ENCODE measurements at regions not wholly inside any gene's neighbourhood (a gene's known extent, or its start where the extent isn't known, plus 50 kb on each side); places are given as distances from the start of the nearest gene placed in this dataset.

DNA sequence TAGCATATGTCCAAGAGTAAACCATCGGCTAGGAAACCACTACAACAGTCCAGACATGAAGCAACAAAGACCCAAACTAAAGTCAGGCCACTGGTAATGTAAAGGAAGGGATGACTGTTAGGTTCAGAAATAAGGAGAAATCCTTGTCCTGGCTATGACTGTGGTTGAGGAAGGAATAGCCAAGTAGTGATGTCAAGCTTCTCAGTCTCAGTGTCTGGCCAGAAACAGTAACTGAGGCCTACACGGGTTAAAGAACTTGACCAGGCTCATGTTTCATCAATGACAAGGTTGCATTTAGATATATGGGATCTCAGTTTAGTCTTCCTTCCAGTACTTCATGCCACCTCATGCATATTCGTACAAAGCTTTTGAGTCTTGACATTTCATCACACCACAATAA, 162.0 kb downstream of the ETAA1 start:
- Histone ChIP-seq H3K79me2 (ENCODE audit: low read length) (no peaks in the 10 kb centered on the region), H3K9me3 (ENCODE audit: low read length) (no peaks in the 10 kb centered on the region), H3K4me3 (ENCODE audit: low read length) (no peak overlapping the region), H4K20me1 (ENCODE audit: insufficient read depth, low read depth, low read length) (no peaks in the 10 kb centered on the region), H2AFZ (ENCODE audit: low read length) (no peak overlapping the region), H3K27ac (ENCODE audit: low read length) (no peak overlapping the region), H3K36me3 (ENCODE audit: insufficient read depth, low read length) (no peaks in the 10 kb centered on the region), H3K4me1 (ENCODE audit: low read length) (no peaks in the 10 kb centered on the region), H3K27me3 (ENCODE audit: low read length) (no peaks in the 10 kb centered on the region), H3K9ac (ENCODE audit: low read length) (no peak overlapping the region), H3K9me2 (replicated peaks; ENCODE audit: insufficient read depth, low read length) (no peaks in the 10 kb centered on the region), H3K4me2 (ENCODE audit: low read depth, low read length, poor library complexity, severe bottlenecking) (no peak overlapping the region)
- no peak for DNase-seq

DNA sequence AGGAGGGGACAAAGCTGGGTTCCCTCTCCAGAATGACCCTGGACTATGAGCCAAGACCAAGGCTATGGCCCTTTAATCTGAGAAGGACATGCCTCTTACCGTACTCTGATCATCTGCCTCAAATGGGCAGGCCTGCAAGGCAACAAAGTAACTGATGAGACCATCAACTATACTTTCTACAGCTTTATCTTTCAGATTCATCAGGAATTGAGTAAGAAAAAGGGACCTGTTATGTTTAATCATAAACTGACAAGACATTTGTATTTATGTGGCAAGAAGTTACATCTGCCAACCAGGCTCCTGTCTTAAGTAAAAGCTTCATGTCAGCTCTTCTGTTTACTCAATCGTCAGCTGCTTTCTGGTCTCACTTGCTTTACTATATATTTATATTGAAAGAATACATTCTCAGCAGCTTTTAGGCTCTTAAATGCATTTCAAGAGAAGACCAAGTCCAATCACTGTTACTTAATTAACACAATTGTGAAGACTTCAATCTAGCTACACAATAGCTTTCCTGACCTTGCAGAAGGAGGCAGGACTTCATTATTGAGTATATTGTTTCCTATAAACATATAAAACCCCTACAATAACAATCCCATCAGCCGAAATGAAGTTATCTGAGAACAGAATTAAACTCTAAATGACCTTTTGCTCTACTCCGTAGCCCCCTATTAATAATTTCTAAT, 163.8 kb downstream of the ETAA1 start:
- H3K4me3 ChIP-seq (ENCODE audit: low read length): no peak overlapping the region
- H3K27ac ChIP-seq (ENCODE audit: low read length): no peak overlapping the region
- H3K79me2 ChIP-seq (ENCODE audit: low read length): no peaks in the 10 kb centered on the region
- no peaks in the 10 kb centered on the region for H3K9me3 ChIP-seq (ENCODE audit: low read length)
- no peak for DNase-seq
- no peaks in the 10 kb centered on the region for H3K4me1 ChIP-seq (ENCODE audit: low read length)
- no peak overlapping the region for H3K4me2 ChIP-seq (ENCODE audit: low read depth, low read length, poor library complexity, severe bottlenecking)
- H2AFZ ChIP-seq (ENCODE audit: low read length): no peak overlapping the region
- no peaks in the 10 kb centered on the region for H3K27me3 ChIP-seq (ENCODE audit: low read length)
- H4K20me1 ChIP-seq (ENCODE audit: insufficient read depth, low read depth, low read length): no peaks in the 10 kb centered on the region
- no peaks in the 10 kb centered on the region for H3K36me3 ChIP-seq (ENCODE audit: insufficient read depth, low read length)
- H3K9ac ChIP-seq (ENCODE audit: low read length): no peak overlapping the region
- H3K9me2 ChIP-seq (replicated peaks; ENCODE audit: insufficient read depth, low read length): no peaks in the 10 kb centered on the region

DNA sequence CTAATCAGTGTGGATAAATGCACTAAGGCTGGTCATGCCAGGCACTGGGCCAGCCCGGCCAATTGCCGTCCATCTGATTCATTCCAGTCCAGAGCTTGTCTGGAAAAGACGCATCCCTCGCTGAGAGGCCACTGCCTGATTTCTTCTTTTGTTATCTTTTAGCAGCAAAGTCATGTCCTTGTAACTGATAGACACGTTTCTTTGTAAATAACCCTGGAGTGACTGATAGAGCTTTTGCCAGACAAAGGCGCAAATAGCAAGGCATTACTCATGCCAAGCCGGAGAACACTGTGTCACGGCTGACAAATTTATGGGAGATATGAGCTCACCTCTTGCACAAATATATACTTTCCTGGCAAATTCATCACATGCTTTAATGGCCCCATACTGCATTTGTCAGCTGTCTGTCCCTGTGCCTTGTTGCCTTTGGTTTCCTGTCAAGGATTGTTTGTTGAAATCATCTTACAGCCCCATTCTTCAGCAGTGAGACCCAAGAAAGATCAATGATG, 164.4 kb downstream of the ETAA1 start:
- Histone ChIP-seq H3K36me3 (ENCODE audit: insufficient read depth, low read length) (no peaks in the 10 kb centered on the region), H2AFZ (ENCODE audit: low read length) (no peak overlapping the region), H4K20me1 (ENCODE audit: insufficient read depth, low read depth, low read length) (no peaks in the 10 kb centered on the region), H3K4me2 (ENCODE audit: low read depth, low read length, poor library complexity, severe bottlenecking) (no peak overlapping the region), H3K9ac (ENCODE audit: low read length) (no peak overlapping the region), H3K9me2 (replicated peaks; ENCODE audit: insufficient read depth, low read length) (no peaks in the 10 kb centered on the region), H3K4me1 (ENCODE audit: low read length) (no peaks in the 10 kb centered on the region), H3K27ac (ENCODE audit: low read length) (no peak overlapping the region), H3K79me2 (ENCODE audit: low read length) (no peaks in the 10 kb centered on the region), H3K27me3 (ENCODE audit: low read length) (no peaks in the 10 kb centered on the region), H3K4me3 (ENCODE audit: low read length) (no peak overlapping the region), H3K9me3 (ENCODE audit: low read length) (no peaks in the 10 kb centered on the region)
- no peak for DNase-seq

DNA sequence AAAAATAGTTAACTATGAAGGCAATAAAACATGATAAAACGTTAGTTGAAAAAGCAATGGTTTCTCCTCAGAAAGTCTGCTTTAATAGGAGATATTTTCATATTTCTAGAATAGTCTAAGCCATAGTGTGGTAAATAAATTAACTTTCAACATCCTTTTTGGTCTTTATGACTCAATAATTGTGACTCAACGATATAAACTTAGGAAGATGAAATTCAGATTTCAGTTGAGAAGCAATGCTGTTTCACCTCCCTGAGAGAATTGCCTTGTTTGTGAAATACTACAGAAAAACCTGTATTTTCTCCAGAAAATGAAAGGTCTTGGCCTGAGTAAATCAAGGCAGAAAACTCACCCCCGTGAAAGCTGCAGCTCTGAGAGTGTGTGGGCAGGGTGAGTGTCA, 166.9 kb downstream of the ETAA1 start:
- no peaks in the 10 kb centered on the region for H3K27me3 ChIP-seq (ENCODE audit: low read length)

DNA sequence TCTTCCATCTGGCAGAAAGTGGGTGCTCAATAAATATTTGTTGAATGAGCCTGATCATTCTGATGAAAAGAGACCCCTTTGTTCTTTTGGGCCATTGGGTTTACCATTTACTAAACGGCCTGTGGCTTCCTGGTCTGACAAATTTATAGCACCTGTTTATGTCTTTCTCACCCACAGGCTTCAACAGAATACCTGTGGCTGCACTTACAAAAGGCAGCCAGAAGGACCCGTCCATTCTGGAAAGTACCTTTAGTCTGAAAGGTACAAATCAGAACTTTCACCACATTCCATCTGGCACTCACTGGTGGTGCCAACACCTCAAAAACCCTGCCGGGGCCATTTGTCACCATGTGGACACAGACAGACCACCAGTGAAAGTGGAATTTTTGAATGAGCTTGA, 167.5 kb downstream of the ETAA1 start:
- no peaks in the 10 kb centered on the region for H3K9me3 ChIP-seq (ENCODE audit: low read length)
- no peak overlapping the region for H2AFZ ChIP-seq (ENCODE audit: low read length)
- no peaks in the 10 kb centered on the region for H4K20me1 ChIP-seq (ENCODE audit: insufficient read depth, low read depth, low read length)
- no peak overlapping the region for H3K4me2 ChIP-seq (ENCODE audit: low read depth, low read length, poor library complexity, severe bottlenecking)
- H3K9me2 ChIP-seq (replicated peaks; ENCODE audit: insufficient read depth, low read length): no peaks in the 10 kb centered on the region
- H3K4me3 ChIP-seq (ENCODE audit: low read length): no peak overlapping the region
- H3K27me3 ChIP-seq (ENCODE audit: low read length): no peaks in the 10 kb centered on the region
- H3K36me3 ChIP-seq (ENCODE audit: insufficient read depth, low read length): no peaks in the 10 kb centered on the region
- H3K79me2 ChIP-seq (ENCODE audit: low read length): no peaks in the 10 kb centered on the region
- no peak for DNase-seq
- no peak overlapping the region for H3K27ac ChIP-seq (ENCODE audit: low read length)
- H3K4me1 ChIP-seq (ENCODE audit: low read length): no peaks in the 10 kb centered on the region
- H3K9ac ChIP-seq (ENCODE audit: low read length): no peak overlapping the region

More for the DNA sequence above, 166.9 kb downstream of the ETAA1 start:
- no peaks in the 10 kb centered on the region for H3K36me3 ChIP-seq (ENCODE audit: insufficient read depth, low read length)
- H3K4me3 ChIP-seq (ENCODE audit: low read length): no peak overlapping the region
- H4K20me1 ChIP-seq (ENCODE audit: insufficient read depth, low read depth, low read length): no peaks in the 10 kb centered on the region
- no peaks in the 10 kb centered on the region for H3K9me2 ChIP-seq (replicated peaks; ENCODE audit: insufficient read depth, low read length)
- no peak overlapping the region for H3K4me2 ChIP-seq (ENCODE audit: low read depth, low read length, poor library complexity, severe bottlenecking)
- no peaks in the 10 kb centered on the region for H3K79me2 ChIP-seq (ENCODE audit: low read length)
- no peaks in the 10 kb centered on the region for H3K9me3 ChIP-seq (ENCODE audit: low read length)
- no peak for DNase-seq
- H3K27ac ChIP-seq (ENCODE audit: low read length): no peak overlapping the region
- no peak overlapping the region for H3K9ac ChIP-seq (ENCODE audit: low read length)
- H2AFZ ChIP-seq (ENCODE audit: low read length): no peak overlapping the region
- H3K4me1 ChIP-seq (ENCODE audit: low read length): no peaks in the 10 kb centered on the region

DNA sequence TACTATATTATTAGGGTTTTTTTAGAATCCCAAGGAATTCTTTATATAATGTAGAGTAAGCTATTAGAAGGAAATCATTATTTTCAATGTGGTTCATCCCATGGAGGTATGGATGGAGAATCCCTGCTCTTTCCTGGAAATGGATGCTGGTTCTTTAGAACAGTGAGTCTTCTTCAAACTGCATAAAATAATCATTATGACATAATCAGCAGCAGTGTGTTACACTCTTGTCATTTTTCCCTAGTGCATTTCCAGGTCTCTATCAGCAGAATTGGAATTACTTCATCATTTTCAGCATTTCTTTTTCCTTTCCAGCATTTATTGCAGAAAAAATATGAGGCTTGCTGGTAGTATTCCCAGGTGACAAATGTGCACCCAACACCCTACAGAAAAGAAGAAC, 168.1 kb downstream of the ETAA1 start:
- H3K27ac ChIP-seq (ENCODE audit: low read length): no peak overlapping the region
- no peak overlapping the region for H2AFZ ChIP-seq (ENCODE audit: low read length)
- no peaks in the 10 kb centered on the region for H4K20me1 ChIP-seq (ENCODE audit: insufficient read depth, low read depth, low read length)
- H3K36me3 ChIP-seq (ENCODE audit: insufficient read depth, low read length): no peaks in the 10 kb centered on the region
- no peak overlapping the region for H3K4me2 ChIP-seq (ENCODE audit: low read depth, low read length, poor library complexity, severe bottlenecking)
- H3K9me3 ChIP-seq (ENCODE audit: low read length): no peaks in the 10 kb centered on the region
- no peak for DNase-seq
- H3K9ac ChIP-seq (ENCODE audit: low read length): no peak overlapping the region
- no peaks in the 10 kb centered on the region for H3K27me3 ChIP-seq (ENCODE audit: low read length)
- H3K4me3 ChIP-seq (ENCODE audit: low read length): no peak overlapping the region
- no peaks in the 10 kb centered on the region for H3K79me2 ChIP-seq (ENCODE audit: low read length)
- no peaks in the 10 kb centered on the region for H3K4me1 ChIP-seq (ENCODE audit: low read length)
- H3K9me2 ChIP-seq (replicated peaks; ENCODE audit: insufficient read depth, low read length): no peaks in the 10 kb centered on the region

DNA sequence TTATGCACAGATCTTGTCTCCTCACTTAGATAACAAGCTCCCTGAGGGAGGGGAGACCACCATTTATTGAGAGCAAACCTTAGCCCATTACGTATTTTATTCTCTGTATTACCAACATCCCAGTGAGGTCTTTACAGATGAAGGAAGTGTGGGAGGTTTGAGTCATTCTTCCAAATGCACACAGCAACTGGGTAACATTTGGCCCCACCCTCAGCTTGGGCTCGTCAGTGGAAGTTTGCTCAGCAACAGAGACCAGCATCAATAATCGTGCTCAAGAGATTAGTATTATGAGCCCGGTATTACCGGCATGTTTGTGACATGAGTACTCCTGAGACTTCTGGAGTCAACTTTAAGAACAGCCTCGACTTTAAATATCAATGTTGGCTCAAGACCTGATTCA, 168.6 kb downstream of the ETAA1 start:
- Histone ChIP-seq H4K20me1 (ENCODE audit: insufficient read depth, low read depth, low read length) (no peaks in the 10 kb centered on the region), H2AFZ (ENCODE audit: low read length) (no peak overlapping the region), H3K27me3 (ENCODE audit: low read length) (no peaks in the 10 kb centered on the region), H3K4me3 (ENCODE audit: low read length) (no peak overlapping the region), H3K9ac (ENCODE audit: low read length) (no peak overlapping the region), H3K79me2 (ENCODE audit: low read length) (no peaks in the 10 kb centered on the region), H3K9me2 (replicated peaks; ENCODE audit: insufficient read depth, low read length) (no peaks in the 10 kb centered on the region), H3K36me3 (ENCODE audit: insufficient read depth, low read length) (no peaks in the 10 kb centered on the region), H3K27ac (ENCODE audit: low read length) (no peak overlapping the region), H3K4me2 (ENCODE audit: low read depth, low read length, poor library complexity, severe bottlenecking) (no peak overlapping the region), H3K4me1 (ENCODE audit: low read length) (no peaks in the 10 kb centered on the region), H3K9me3 (ENCODE audit: low read length) (no peaks in the 10 kb centered on the region)
- no peak for DNase-seq

DNA sequence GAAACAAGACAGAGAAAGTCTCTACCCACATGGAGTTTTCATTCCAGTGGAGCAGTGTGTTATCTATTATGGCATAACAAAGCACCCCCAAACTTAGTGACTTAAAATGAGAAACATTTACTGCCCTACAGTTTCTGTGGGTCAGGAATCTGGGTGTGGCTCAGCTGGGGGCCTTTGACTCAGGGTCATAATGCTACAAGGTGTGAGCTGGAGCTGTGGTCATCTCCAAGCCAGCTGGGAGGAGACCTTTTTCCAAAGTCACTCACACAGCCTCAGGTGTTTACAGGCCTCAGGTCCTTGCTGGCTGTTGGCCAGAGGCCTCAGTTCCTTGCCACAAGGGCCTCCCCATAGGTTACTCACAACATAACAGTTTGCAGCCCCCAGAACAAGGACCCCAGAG, 169.2 kb downstream of the ETAA1 start:
- H3K79me2 ChIP-seq (ENCODE audit: low read length): no peaks in the 10 kb centered on the region
- H3K9me2 ChIP-seq (replicated peaks; ENCODE audit: insufficient read depth, low read length): no peaks in the 10 kb centered on the region
- H3K4me3 ChIP-seq (ENCODE audit: low read length): no peak overlapping the region
- no peak for DNase-seq
- no peaks in the 10 kb centered on the region for H4K20me1 ChIP-seq (ENCODE audit: insufficient read depth, low read depth, low read length)
- no peak overlapping the region for H3K9ac ChIP-seq (ENCODE audit: low read length)
- no peaks in the 10 kb centered on the region for H3K4me1 ChIP-seq (ENCODE audit: low read length)
- H3K4me2 ChIP-seq (ENCODE audit: low read depth, low read length, poor library complexity, severe bottlenecking): no peak overlapping the region
- no peaks in the 10 kb centered on the region for H3K36me3 ChIP-seq (ENCODE audit: insufficient read depth, low read length)
- no peak overlapping the region for H2AFZ ChIP-seq (ENCODE audit: low read length)
- H3K27me3 ChIP-seq (ENCODE audit: low read length): no peaks in the 10 kb centered on the region
- H3K9me3 ChIP-seq (ENCODE audit: low read length): no peaks in the 10 kb centered on the region
- no peak overlapping the region for H3K27ac ChIP-seq (ENCODE audit: low read length)

Measured in Karpas-422 (cell line).